Neural progenitor cell (in vitro differentiated cells): ENCODE measurements at regions not wholly inside any gene's neighbourhood (a gene's known extent, or its start where the extent isn't known, plus 50 kb on each side); places are given as distances from the start of the nearest gene placed in this dataset.

Source experiments
- EZH2 ChIP-seq: fragments of 200-600 bp; sonication (generic); IDR thresholded peaks from 2 replicates; pipeline ENCODE4 v1.6.1; 2017; ENCODE audit warnings: antibody characterized with exemption, mild to moderate bottlenecking, moderate library complexity
- TF ChIP-seq, protein P1 (sequence below): fragments of 200-600 bp; sonication (generic); IDR thresholded peaks from 2 replicates; pipeline ENCODE4 v1.5.1; 2017; ENCODE audit warnings: antibody characterized with exemption, mild to moderate bottlenecking

- TF ChIP-seq, protein P1, sequence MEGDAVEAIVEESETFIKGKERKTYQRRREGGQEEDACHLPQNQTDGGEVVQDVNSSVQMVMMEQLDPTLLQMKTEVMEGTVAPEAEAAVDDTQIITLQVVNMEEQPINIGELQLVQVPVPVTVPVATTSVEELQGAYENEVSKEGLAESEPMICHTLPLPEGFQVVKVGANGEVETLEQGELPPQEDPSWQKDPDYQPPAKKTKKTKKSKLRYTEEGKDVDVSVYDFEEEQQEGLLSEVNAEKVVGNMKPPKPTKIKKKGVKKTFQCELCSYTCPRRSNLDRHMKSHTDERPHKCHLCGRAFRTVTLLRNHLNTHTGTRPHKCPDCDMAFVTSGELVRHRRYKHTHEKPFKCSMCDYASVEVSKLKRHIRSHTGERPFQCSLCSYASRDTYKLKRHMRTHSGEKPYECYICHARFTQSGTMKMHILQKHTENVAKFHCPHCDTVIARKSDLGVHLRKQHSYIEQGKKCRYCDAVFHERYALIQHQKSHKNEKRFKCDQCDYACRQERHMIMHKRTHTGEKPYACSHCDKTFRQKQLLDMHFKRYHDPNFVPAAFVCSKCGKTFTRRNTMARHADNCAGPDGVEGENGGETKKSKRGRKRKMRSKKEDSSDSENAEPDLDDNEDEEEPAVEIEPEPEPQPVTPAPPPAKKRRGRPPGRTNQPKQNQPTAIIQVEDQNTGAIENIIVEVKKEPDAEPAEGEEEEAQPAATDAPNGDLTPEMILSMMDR: no peak
- no peak for TF ChIP-seq EZH2
These were observed 54.7 kb upstream of the HTR2A start for GRCh38 chr13:46951516-46951915.
